H1 (cell line): ENCODE measurements at regions not wholly inside any gene's neighbourhood (a gene's known extent, or its start where the extent isn't known, plus 50 kb on each side); places are given as distances from the start of the nearest gene placed in this dataset.
A peak's percentile ranks its signal among the peaks of the same experiment; 100 is the strongest.

ENCODE experiments used
- CTCF ChIA-PET: fragments of 300-600 bp; sonication (Branson Sonifier 250); formaldehyde crosslinking; loops from one replicate; lab custom pipeline; 2021; ENCODE audit not compliant: partially characterized antibody; lab: Charles Lee
- POLR2A ChIA-PET: fragments of 300-600 bp; sonication (Branson Sonifier 250); formaldehyde crosslinking; loops from one replicate; lab custom pipeline; 2021; ENCODE audit warnings: inconsistent platforms; ENCODE audit not compliant: partially characterized antibody; lab: Charles Lee
- DNase-seq, 2 experiments: peaks; one replicate each; pipeline versions ENCODE4 v3.0.0 to v3.0.0-alpha.2; 2010 to 2022; ENCODE audit warnings: low spot score in 2 of 2, low read depth in 1 of 2, mixed read lengths in 1 of 2
- FAIRE-seq: peaks from 2 replicates; lab custom pipeline; 2011; peaks lifted over from hg19 to GRCh38; lab: Jason Lieb, UNC
- H2AFZ ChIP-seq: 2 replicates; pipeline ENCODE4 v1.8.1; 2012; ENCODE audit warnings: low read length, inconsistent platforms
- H2AK5ac ChIP-seq: 2 replicates; pipeline ENCODE4 v1.6.1; 2013; ENCODE audit warnings: low read depth, low read length
- H2BK120ac ChIP-seq: replicated peaks from 2 replicates; pipeline ENCODE3; 2013; ENCODE audit warnings: low read depth, low read length, inconsistent platforms
- H2BK12ac ChIP-seq: 2 replicates; pipeline ENCODE4 v1.6.1; 2013; ENCODE audit warnings: low read depth, low read length
- H2BK15ac ChIP-seq: 2 replicates; pipeline ENCODE4 v1.6.1; 2013; ENCODE audit warnings: low read length
- H2BK20ac ChIP-seq: 2 replicates; pipeline ENCODE4 v1.6.1; 2013; ENCODE audit warnings: low read length
- H2BK5ac ChIP-seq: 2 replicates; pipeline ENCODE4 v1.6.1; 2013; ENCODE audit warnings: low read depth, low read length
- H3K14ac ChIP-seq: 2 replicates; pipeline ENCODE4 v1.6.1; 2013; ENCODE audit warnings: inconsistent platforms; ENCODE audit not compliant: insufficient read length
- H3K18ac ChIP-seq: 2 replicates; pipeline ENCODE4 v1.6.1; 2013; ENCODE audit warnings: low read length; ENCODE audit errors: extremely low read depth
- H3K23ac ChIP-seq: 2 replicates; pipeline ENCODE4 v1.6.1; 2013; ENCODE audit warnings: inconsistent platforms; ENCODE audit not compliant: insufficient read length
- H3K23me2 ChIP-seq: 2 replicates; pipeline ENCODE4 v1.6.1; 2013; ENCODE audit warnings: low read depth, low read length
- H3K27ac ChIP-seq: 2 replicates; pipeline ENCODE4 v1.6.1; 2011; ENCODE audit warnings: low read depth, low read length, inconsistent platforms
- H3K27me3 ChIP-seq, 4 experiments: replicated peaks in 1 of 4; 1 replicate in 1 of 4; 2 replicates in 3 of 4; pipeline versions ENCODE4 v1.6.1 to v1.8.1; 2011 to 2013; ENCODE audit warnings: low read length in 3 of 4, mild to moderate bottlenecking in 3 of 4, inconsistent platforms in 2 of 4, mixed read lengths in 2 of 4, moderate library complexity in 1 of 4; ENCODE audit not compliant: control insufficient read depth in 3 of 4, insufficient read depth in 3 of 4; ENCODE audit errors: extremely low read depth in 1 of 4
- H3K36me3 ChIP-seq, 4 experiments: 2 replicates each; pipeline versions ENCODE4 v1.6.1 to v1.8.1; 2011 to 2013; ENCODE audit warnings: mild to moderate bottlenecking in 4 of 4, low read length in 3 of 4, moderate library complexity in 2 of 4, control low read depth in 1 of 4, inconsistent platforms in 1 of 4; ENCODE audit not compliant: insufficient read depth in 4 of 4, control insufficient read depth in 2 of 4
- H3K4ac ChIP-seq: replicated peaks from 2 replicates; pipeline ENCODE3; 2013; ENCODE audit warnings: low read length, low read depth, mixed read lengths, inconsistent platforms; ENCODE audit not compliant: insufficient read length
- H3K4me1 ChIP-seq, 4 experiments: replicated peaks in 1 of 4; 1 replicate in 1 of 4; 2 replicates in 3 of 4; pipeline versions ENCODE4 v1.6.1 to v1.8.1; 2011 to 2013; ENCODE audit warnings: low read length in 3 of 4, inconsistent platforms in 2 of 4, mixed read lengths in 1 of 4; ENCODE audit not compliant: insufficient read depth in 4 of 4, control insufficient read depth in 3 of 4
- H3K4me2 ChIP-seq, 2 experiments: 2 replicates each; pipeline versions ENCODE4 v1.6.1 to v1.8.1; 2011 to 2013; ENCODE audit warnings: low read depth in 2 of 2, low read length in 2 of 2, control low read depth in 1 of 2, inconsistent platforms in 1 of 2, mild to moderate bottlenecking in 1 of 2; ENCODE audit not compliant: insufficient read depth in 1 of 2
- H3K4me3 ChIP-seq, 4 experiments: fragments of 200-600, 300-600 bp in 1 of 4; sonication (generic), shearing (Covaris generic), sonication (Bioruptor Twin) in 1 of 4; 2 replicates each; pipeline versions ENCODE4 v1.5.1 to v1.8.1; 2011 to 2016; ENCODE audit warnings: low read length in 4 of 4, low read depth in 3 of 4, control low read depth in 2 of 4, inconsistent platforms in 2 of 4, mild to moderate bottlenecking in 2 of 4, mixed read lengths in 1 of 4, moderate library complexity in 1 of 4; ENCODE audit not compliant: insufficient read depth in 2 of 4; ENCODE audit errors: extremely low read depth in 1 of 4
- H3K56ac ChIP-seq: replicated peaks from 2 replicates; pipeline ENCODE3; 2013; ENCODE audit warnings: low read depth, mild to moderate bottlenecking, mixed read lengths, low read length, inconsistent platforms; ENCODE audit not compliant: insufficient read length
- H3K79me1 ChIP-seq: 2 replicates; pipeline ENCODE4 v1.6.1; 2013; ENCODE audit warnings: low read depth, low read length, control low read depth
- H3K79me2 ChIP-seq, 2 experiments: 2 replicates each; pipeline versions ENCODE4 v1.6.1 to v1.8.1; 2012 to 2013; ENCODE audit warnings: low read length in 2 of 2, mild to moderate bottlenecking in 2 of 2, inconsistent platforms in 1 of 2; ENCODE audit not compliant: insufficient read depth in 2 of 2, control insufficient read depth in 1 of 2
- H3K9ac ChIP-seq, 4 experiments: replicated peaks in 1 of 4; 1 replicate in 1 of 4; 2 replicates in 3 of 4; pipeline versions ENCODE4 v1.6.1 to v1.8.1; 2011 to 2013; ENCODE audit warnings: low read depth in 3 of 4, low read length in 3 of 4, control low read depth in 2 of 4, mild to moderate bottlenecking in 2 of 4, moderate library complexity in 2 of 4, inconsistent platforms in 1 of 4; ENCODE audit errors: extremely low read depth in 1 of 4
- H3K9me3 ChIP-seq, 2 experiments: 2 replicates each; pipeline versions ENCODE4 v1.6.1 to v1.8.1; 2012 to 2013; ENCODE audit warnings: mild to moderate bottlenecking in 2 of 2, moderate library complexity in 2 of 2, control low read depth in 1 of 2, inconsistent platforms in 1 of 2, low read depth in 1 of 2, low read length in 1 of 2, mixed read lengths in 1 of 2; ENCODE audit not compliant: insufficient read depth in 2 of 2
- H4K20me1 ChIP-seq, 2 experiments: replicated peaks in 1 of 2; 2 replicates each; pipeline versions ENCODE3 to v1.8.1; 2011 to 2013; ENCODE audit warnings: inconsistent platforms in 2 of 2, low read length in 2 of 2, mild to moderate bottlenecking in 1 of 2; ENCODE audit not compliant: insufficient read depth in 2 of 2, control insufficient read depth in 1 of 2
- H4K5ac ChIP-seq: 2 replicates; pipeline ENCODE4 v1.6.1; 2013; ENCODE audit warnings: low read length, low read depth, mixed read lengths, inconsistent platforms; ENCODE audit not compliant: insufficient read length
- H4K8ac ChIP-seq: 2 replicates; pipeline ENCODE4 v1.8.0; 2013; ENCODE audit warnings: mild to moderate bottlenecking, moderate library complexity, low read length, inconsistent platforms; ENCODE audit not compliant: insufficient read depth; ENCODE audit errors: extremely low read depth
- H4K91ac ChIP-seq: replicated peaks from 2 replicates; pipeline ENCODE3; 2013; ENCODE audit warnings: low read length, mixed read lengths, inconsistent platforms; ENCODE audit not compliant: insufficient read length
- ATF2 ChIP-seq: IDR thresholded peaks from 2 replicates; pipeline ENCODE4 v1.6.1; 2012; ENCODE audit warnings: low read length, inconsistent platforms
- BACH1 ChIP-seq: IDR thresholded peaks from 2 replicates; pipeline ENCODE4 v1.6.1; 2012; ENCODE audit warnings: low read length, improper control_type of control experiment
- BCL11A ChIP-seq, 2 experiments: IDR thresholded peaks; one replicate each; pipeline ENCODE4 v1.6.1; 2011; ENCODE audit warnings: low read depth in 2 of 2, low read length in 2 of 2, mild to moderate bottlenecking in 2 of 2
- FOSL1 ChIP-seq: IDR thresholded peaks from 2 replicates; pipeline ENCODE4 v1.6.1; 2011; ENCODE audit warnings: mild to moderate bottlenecking, low read depth, low read length, moderate library complexity; ENCODE audit not compliant: insufficient read depth
- GTF2F1 ChIP-seq: IDR thresholded peaks from 2 replicates; pipeline ENCODE4 v1.6.1; 2012; ENCODE audit warnings: low read depth, low read length, improper control_type of control experiment, borderline replicate concordance
- POLR2A ChIP-seq, 2 experiments: IDR thresholded peaks; 1 replicate in 1 of 2; 2 replicates in 1 of 2; pipeline ENCODE4 v1.6.1; 2011; ENCODE audit warnings: low read depth in 2 of 2, low read length in 2 of 2, mild to moderate bottlenecking in 2 of 2; ENCODE audit errors: control extremely low read depth in 1 of 2
- RBBP5 ChIP-seq: IDR thresholded peaks from 2 replicates; pipeline ENCODE4 v1.7.1; 2012; ENCODE audit warnings: low read depth, mild to moderate bottlenecking, inconsistent platforms, low read length, moderate library complexity, borderline replicate concordance
- RNF2 ChIP-seq: fragments of 200-900, 300-1000 bp; sonication (generic); IDR thresholded peaks from 2 replicates; pipeline ENCODE4 v1.7.1; 2016; ENCODE audit warnings: borderline replicate concordance, low read depth, mild to moderate bottlenecking, antibody characterized with exemption, low read length; ENCODE audit not compliant: poor library complexity, severe bottlenecking; ENCODE audit errors: missing control alignments
- SIX5 ChIP-seq: IDR thresholded peaks from 2 replicates; pipeline ENCODE4 v1.6.1; 2011; ENCODE audit warnings: mild to moderate bottlenecking, low read depth, low read length
- SP2 ChIP-seq: IDR thresholded peaks from 2 replicates; pipeline ENCODE4 v1.6.1; 2012; ENCODE audit warnings: mild to moderate bottlenecking, low read length, inconsistent platforms
- WGBS, 2 experiments: shearing (Covaris generic) in 1 of 2; methylation state at CpG; one replicate each; pipeline versions ENCODE4 v1.1.6 to v1.1.7; 2013 to 2015; ENCODE audit warnings: low lambda C conversion rate in 2 of 2, mixed read lengths in 2 of 2, inconsistent platforms in 1 of 2, low coverage in 1 of 2, missing lambda C conversion rate in 1 of 2; ENCODE audit not compliant: insufficient replicate concordance in 2 of 2, insufficient coverage in 1 of 2, insufficient read length in 1 of 2; ENCODE audit errors: extremely low coverage in 1 of 2, missing lambda C conversion rate in 1 of 2; 5-methylcytosine and 5-hydroxymethylcytosine counted together
- TF ChIP-seq, protein P1 (sequence below): IDR thresholded peaks from 2 replicates; pipeline ENCODE4 v1.6.1; 2011; ENCODE audit warnings: low read length, improper control_type of control experiment

- peak overlapping the region; percentile 32 for H4K8ac ChIP-seq
- ChIA-PET CTCF (no interaction called here), POLR2A (no interaction called here)
- 88% methylated on average over 28 of the region's 34 CpGs; no CpG with 5 or more reads in 1 of the 2 experiments for WGBS, 2 experiments
- H2AK5ac ChIP-seq = no peak overlapping the region
- H3K9ac ChIP-seq = no peak overlapping the region
- no peak overlapping the region for H3K14ac ChIP-seq
- H3K79me1 ChIP-seq = no peaks in the 10 kb centered on the region
- H3K56ac ChIP-seq = no peak overlapping the region
- H3K9me3 ChIP-seq = peaks cover 0 to 3% of the 10 kb centered on the region in 2 experiments; a peak in 1 of 4 replicates
- H3K27me3 ChIP-seq = no peaks in the 10 kb centered on the region
- H3K27ac ChIP-seq = no peak overlapping the region
- no peak overlapping the region for H2BK15ac ChIP-seq
- H3K4ac ChIP-seq = no peak overlapping the region
- H3K79me2 ChIP-seq = no peaks in the 10 kb centered on the region; a peak in 1 of 4 replicates
- H4K91ac ChIP-seq = no peak overlapping the region
- H3K4me3 ChIP-seq = no peak overlapping the region
- H2BK5ac ChIP-seq = no peak overlapping the region
- H3K23ac ChIP-seq = no peak overlapping the region
- no peak overlapping the region for H3K18ac ChIP-seq
- no peak overlapping the region for H4K5ac ChIP-seq
- H4K20me1 ChIP-seq = peaks cover 0 to 6% of the 10 kb centered on the region in 2 experiments
- H3K23me2 ChIP-seq = peaks cover 8% of the 10 kb centered on the region; the same call in 1 of the 2 replicates
- no peak for DNase-seq
- no peak for FAIRE-seq
- H3K4me2 ChIP-seq = no peak overlapping the region
- no peaks in the 10 kb centered on the region for H3K4me1 ChIP-seq
- H2BK120ac ChIP-seq = no peak overlapping the region
- no peak overlapping the region for H2BK20ac ChIP-seq
- no peaks in the 10 kb centered on the region for H3K36me3 ChIP-seq
- H2BK12ac ChIP-seq = no peak overlapping the region
- H2AFZ ChIP-seq = no peak overlapping the region
- TF ChIP-seq FOSL1 (no peak), POLR2A (IDR thresholded peaks at IDR 0.05; ENCODE audit: control extremely low read depth in 1 of 2, low read depth in 2 of 2, low read length in 2 of 2) (no peak), BACH1 (no peak), RNF2 (no peak), RBBP5 (no peak), GTF2F1 (no peak), SP2 (no peak), BCL11A (IDR thresholded peaks at IDR 0.05; ENCODE audit: low read depth in 2 of 2, low read length in 2 of 2) (no peak), SIX5 (no peak), ATF2 (no peak)
- TF ChIP-seq, protein P1, sequence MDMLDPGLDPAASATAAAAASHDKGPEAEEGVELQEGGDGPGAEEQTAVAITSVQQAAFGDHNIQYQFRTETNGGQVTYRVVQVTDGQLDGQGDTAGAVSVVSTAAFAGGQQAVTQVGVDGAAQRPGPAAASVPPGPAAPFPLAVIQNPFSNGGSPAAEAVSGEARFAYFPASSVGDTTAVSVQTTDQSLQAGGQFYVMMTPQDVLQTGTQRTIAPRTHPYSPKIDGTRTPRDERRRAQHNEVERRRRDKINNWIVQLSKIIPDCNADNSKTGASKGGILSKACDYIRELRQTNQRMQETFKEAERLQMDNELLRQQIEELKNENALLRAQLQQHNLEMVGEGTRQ = no peak
Measured at GRCh38 chr10:128470321-128470965, 344.2 kb upstream of the MKI67 start.
